H1 (cell line): ENCODE measurements at regions not wholly inside any gene's neighbourhood (a gene's known extent, or its start where the extent isn't known, plus 50 kb on each side); places are given as distances from the start of the nearest gene placed in this dataset.

Experiments
- BRCA1 ChIP-seq: IDR thresholded peaks from 2 replicates; pipeline ENCODE4 v1.6.1; 2012; ENCODE audit warnings: low read depth, low read length, improper control_type of control experiment
- CTCF ChIP-seq, 3 experiments: IDR thresholded peaks; 1 replicate in 2 of 3; 2 replicates in 1 of 3; pipeline versions ENCODE4 v1.5.1 to v1.6.1; 2011; ENCODE audit warnings: low read length in 3 of 3, mild to moderate bottlenecking in 3 of 3, inconsistent platforms in 2 of 3, low read depth in 1 of 3, moderate library complexity in 1 of 3; ENCODE audit not compliant: insufficient read depth in 1 of 3; ENCODE audit errors: control extremely low read depth in 1 of 3
- EP300 ChIP-seq, 2 experiments: IDR thresholded peaks; 1 replicate in 1 of 2; 2 replicates in 1 of 2; pipeline ENCODE4 v1.6.1; 2011 to 2012; ENCODE audit warnings: low read depth in 2 of 2, low read length in 2 of 2, mild to moderate bottlenecking in 2 of 2, borderline replicate concordance in 1 of 2, inconsistent platforms in 1 of 2, moderate library complexity in 1 of 2
- EZH2 ChIP-seq: fragments of 200-600 bp; sonication (generic); IDR thresholded peaks from 2 replicates; pipeline ENCODE4 v1.7.1; 2012; ENCODE audit warnings: low read depth, mild to moderate bottlenecking, moderate library complexity, low read length, inconsistent platforms; ENCODE audit not compliant: severe bottlenecking
- KDM1A ChIP-seq: fragments of 200-600, 300-600 bp; sonication (generic); IDR thresholded peaks from 2 replicates; pipeline ENCODE4 v1.7.1; 2016; ENCODE audit warnings: mild to moderate bottlenecking, low read length, borderline replicate concordance
- MAX ChIP-seq: IDR thresholded peaks from 2 replicates; pipeline ENCODE4 v1.6.1; 2012; ENCODE audit warnings: inconsistent platforms
- SRF ChIP-seq: IDR thresholded peaks from 2 replicates; pipeline ENCODE4 v1.6.1; 2011; ENCODE audit warnings: mild to moderate bottlenecking, low read depth, low read length, moderate library complexity
- TAF1 ChIP-seq: IDR thresholded peaks from 2 replicates; pipeline ENCODE4 v1.6.1; 2011; ENCODE audit warnings: mild to moderate bottlenecking, low read depth, low read length
- TEAD4 ChIP-seq: IDR thresholded peaks from 2 replicates; pipeline ENCODE4 v1.6.1; 2012; ENCODE audit warnings: low read depth, low read length, inconsistent platforms, mixed read lengths
- ZNF274 ChIP-seq: IDR thresholded peaks from 2 replicates; pipeline ENCODE4 v1.7.0; 2012; ENCODE audit warnings: low read length, borderline replicate concordance; ENCODE audit errors: extremely low read depth

- TF ChIP-seq EZH2 (no peak), TAF1 (no peak), EP300 (IDR thresholded peaks at IDR 0.05; ENCODE audit: borderline replicate concordance in 1 of 2, low read depth in 2 of 2, low read length in 2 of 2) (no peak), CTCF (IDR thresholded peaks at IDR 0.05; ENCODE audit: control extremely low read depth in 1 of 3, insufficient read depth in 1 of 3, low read depth in 1 of 3, low read length in 3 of 3) (no peak), BRCA1 (no peak), MAX (no peak), ZNF274 (no peak), KDM1A (no peak), SRF (no peak), TEAD4 (peak; percentile 32; the same call in 1 of the 2 replicates)
These were observed 53.4 kb upstream of the PTHLH start for GRCh38 chr12:28025821-28026505.
